ENCODE measurements at regions not wholly inside any gene's neighbourhood (a gene's known extent, or its start where the extent isn't known, plus 50 kb on each side); places are given as distances from the start of the nearest gene placed in this dataset.

DNA sequence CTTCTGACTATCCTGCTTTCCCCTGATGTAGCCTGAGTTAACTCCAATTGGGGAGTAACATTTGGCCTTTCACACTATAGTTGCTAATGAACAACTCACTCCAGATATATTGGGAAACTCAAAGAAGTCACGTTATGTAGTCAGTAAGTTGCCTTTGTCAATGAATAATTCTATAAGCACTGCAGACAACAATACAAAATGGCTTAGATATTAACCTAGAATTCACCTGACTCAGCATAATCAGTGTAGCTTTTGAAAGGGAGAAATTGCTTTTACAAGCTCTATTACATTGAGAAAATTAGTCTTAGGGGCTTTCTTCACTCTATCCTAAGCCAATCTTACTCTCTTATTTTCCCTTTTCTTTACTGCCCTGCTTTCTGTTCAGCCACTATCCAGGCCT is 303.5 kb upstream of the NR5A2 start:
- DNase-seq, result no peak

DNA sequence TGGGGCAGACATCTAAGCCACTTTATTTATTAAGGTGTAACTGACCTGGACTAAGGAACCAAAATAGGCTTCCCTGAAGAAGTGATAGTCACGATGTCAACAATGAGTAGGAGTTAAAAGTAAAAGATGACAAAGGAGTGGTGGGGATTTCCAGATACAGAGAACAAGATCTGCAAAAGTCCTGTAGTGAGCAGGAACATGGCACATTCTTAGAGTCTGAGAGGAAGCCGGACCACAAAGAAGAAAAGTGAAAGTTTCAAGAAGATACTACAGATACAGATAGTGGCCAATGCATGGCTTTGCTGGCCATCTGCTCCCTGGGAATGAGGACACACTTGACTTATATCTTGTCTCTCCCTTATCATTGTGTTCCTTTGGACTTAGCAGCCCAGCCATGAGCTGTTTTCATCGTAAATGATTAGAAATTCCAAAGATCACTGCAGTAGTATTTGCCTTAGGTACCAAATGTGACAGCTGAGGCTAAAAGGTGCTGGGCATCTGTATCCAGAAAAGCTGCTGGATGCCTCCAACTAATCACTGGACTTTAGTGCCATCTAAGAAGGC is 302.4 kb upstream of the NR5A2 start:
- DNase-seq, result no peak

DNA sequence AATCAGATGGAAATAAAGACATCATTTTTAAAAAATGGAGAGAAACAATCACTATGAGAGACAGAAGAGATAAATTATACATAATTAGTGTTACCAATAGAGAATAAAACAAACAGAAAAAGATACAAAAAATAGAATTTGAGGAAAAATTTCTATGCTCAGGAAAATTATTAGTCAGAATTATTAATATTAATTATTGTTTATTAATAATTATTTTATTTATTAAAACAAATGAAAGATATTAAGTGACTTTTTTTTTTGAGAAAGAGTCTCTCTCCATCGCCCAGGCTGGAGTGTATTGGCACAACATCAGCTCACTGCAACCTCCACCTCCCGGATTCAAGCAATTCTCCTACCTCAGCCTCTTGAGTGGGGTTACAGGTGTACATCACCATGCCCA is 299.8 kb upstream of the NR5A2 start:
- no peak for DNase-seq

GRCh38 chr1:199728345-199728744 is 299.2 kb upstream of the NR5A2 start:
- DNase-seq, result no peak

DNA sequence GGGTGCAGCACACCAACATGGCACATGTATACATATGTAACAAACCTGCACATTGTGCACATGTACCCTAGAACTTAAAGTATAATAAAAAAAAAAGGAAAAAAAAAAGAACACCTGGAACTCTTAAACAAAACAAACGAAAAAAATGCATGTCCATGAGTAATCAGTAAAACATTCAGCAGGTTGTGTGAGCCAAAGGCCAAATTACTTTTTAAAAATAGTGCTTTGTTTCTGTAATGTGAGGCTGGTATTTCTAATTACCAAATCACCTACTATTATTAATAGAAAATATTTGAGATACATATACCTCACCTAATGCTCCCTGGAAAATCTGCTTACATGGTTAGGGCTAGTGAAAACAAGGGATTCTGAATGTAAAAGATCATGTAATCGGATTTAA is 294.4 kb upstream of the NR5A2 start:
- no peak for DNase-seq

- no peak for DNase-seq
Measured at GRCh38 chr1:199734186-199734585, 293.3 kb upstream of the NR5A2 start.

GRCh38 chr1:199735660-199736059 is 291.9 kb upstream of the NR5A2 start:
- DNase-seq, result no peak

GRCh38 chr1:199736646-199737045 is 290.9 kb upstream of the NR5A2 start:
- no peak for DNase-seq

DNA sequence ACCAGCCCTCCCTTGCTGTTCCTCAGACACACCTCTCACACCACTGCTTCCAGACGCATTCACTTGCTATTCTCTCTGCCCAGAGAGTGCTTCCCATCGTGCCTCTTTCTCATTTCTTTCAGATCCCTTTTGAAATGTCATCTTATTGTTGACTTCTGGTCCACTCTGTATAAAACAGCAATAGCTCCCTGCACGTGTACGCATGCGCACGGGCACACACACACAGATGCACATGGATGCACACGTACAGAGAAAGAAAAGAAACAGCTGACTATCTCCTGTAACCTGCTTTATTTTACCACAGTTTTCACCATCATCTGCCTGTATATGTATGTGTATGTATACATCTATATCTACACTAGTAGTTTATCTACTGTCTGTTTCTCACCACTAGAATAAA is 285.9 kb upstream of the NR5A2 start:
- DNase-seq, result no peak

DNA sequence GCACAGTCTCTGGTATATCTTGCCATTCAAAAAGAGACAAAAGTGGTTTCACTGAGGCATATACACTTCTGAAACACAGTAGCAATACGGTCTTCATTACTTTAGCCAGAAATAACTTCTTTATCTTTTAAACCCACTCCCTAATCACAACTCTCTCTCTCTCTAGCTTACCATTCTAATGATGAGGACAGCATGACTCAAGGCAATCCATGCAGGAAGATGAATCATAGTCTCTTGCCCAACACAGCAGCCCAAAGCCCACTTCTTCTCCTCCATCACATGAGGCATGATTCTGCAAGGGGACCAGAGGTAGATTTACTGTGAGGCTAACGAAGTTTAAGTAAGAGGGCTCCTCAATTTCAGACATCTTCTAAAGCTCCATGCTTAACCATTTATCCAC is 285.0 kb upstream of the NR5A2 start:
- no peak for DNase-seq

DNA sequence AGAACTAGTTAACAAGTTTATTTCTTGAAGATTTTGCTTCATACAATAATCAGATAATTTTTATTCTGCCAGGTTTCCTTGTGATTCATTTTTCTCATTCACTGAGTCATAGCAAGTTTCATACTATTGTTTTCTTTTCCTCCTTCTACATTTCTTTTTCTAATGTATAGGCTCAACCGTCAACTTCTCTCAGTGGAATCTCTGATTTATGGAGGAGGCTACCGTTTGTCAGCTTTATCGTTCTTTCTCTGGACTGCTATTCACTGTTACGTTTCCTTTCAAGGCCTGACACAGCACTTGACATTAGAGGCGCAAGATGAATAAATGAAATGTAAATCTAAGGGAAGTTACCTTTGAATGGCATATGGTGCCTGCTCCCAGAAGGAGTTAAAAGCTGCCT is 284.3 kb upstream of the NR5A2 start:
- DNase-seq, result no peak

- no peak for DNase-seq
Measured at GRCh38 chr1:199746666-199747384, 280.7 kb upstream of the NR5A2 start.

GRCh38 chr1:199747984-199748383 is 279.5 kb upstream of the NR5A2 start:
- DNase-seq, result no peak

- DNase-seq, result no peak
Measured at GRCh38 chr1:199751506-199751905, 276.0 kb upstream of the NR5A2 start.

DNA sequence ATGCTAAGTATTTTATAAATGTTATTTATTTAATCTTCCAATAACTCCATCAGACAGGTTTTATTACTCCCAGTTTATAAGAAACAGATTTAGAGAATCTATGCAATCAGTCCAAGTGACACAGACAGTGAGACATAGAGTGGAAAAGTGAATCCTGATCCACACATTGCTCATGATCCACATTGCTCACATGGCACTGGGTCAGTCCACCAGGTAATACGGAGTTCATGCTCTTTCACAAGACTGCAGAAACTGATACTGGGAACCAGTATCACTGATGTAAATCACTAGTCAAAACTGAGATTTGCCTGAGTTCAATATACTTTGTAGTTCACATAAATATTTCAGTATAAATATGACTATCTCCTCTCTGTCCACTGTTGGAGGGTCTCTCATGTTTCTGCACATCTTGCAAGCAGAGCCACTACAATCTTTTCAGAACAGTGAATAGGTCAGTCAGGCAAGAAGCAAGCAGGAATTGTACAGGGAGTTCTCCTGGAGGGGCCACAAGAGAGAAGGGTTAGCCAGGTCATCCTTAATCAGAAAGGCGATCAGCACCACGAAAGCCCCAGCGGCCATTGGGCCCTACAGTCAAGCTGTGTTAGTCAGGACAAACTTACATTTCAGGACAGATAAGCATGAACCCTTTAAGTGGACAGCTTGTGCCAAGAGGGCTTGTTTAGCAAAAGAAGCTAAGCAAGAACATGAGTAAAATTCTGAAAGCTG is 275.4 kb upstream of the NR5A2 start:
- no peak for DNase-seq

DNA sequence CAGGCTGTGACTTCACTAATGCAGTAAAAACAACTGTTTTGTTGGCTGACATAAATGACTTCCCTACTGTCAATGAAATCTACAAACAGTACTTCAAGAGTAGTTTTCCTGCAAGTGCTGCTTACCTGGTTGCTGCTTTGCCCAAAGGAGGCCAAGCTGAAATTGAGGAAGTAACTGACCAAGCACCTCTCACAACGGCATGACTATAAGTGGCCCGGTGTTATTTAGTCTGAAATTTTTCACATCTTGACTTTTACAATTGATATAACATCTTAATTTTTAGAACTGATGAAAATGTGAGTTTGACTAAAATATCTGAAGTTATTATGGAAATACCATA is 274.9 kb upstream of the NR5A2 start:
- no peak for DNase-seq

DNA sequence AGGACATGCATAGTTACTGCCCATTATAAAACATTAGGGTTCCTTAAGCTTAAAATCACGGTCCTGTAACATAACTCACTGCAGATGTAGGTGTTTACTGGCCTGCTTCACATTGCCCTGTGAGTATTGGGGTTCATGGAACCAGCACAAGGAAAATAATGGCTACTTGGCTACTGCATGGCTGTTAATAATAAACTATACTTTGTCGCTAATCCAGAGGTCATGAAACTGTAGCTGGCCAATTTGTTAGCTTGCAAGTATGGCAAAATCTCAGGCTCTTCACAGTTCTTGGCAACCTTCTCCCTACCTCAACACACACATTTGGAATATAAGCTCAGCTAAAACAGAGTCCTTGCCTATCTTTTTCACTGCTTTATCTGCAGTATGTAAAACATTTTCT is 274.0 kb upstream of the NR5A2 start:
- DNase-seq, result no peak

DNA sequence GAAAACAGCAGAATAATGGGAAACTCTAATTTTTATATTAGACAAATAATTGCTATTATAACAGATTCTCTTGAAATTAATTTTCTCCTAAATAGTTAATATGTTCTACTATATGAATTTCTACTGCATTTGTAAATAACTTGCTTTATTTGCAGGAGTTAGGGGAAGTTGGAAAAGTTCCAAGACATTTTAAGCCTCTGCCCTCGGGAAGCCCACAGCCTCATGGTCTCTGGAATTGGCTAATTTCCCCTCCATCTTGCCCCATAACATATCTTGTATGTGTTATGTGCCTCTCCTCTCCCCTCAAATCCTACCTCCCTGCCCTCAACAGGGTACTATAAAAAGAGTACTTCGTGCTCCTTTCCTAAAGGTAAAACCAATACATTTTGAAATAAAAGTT is 271.4 kb upstream of the NR5A2 start:
- DNase-seq, result no peak

DNA sequence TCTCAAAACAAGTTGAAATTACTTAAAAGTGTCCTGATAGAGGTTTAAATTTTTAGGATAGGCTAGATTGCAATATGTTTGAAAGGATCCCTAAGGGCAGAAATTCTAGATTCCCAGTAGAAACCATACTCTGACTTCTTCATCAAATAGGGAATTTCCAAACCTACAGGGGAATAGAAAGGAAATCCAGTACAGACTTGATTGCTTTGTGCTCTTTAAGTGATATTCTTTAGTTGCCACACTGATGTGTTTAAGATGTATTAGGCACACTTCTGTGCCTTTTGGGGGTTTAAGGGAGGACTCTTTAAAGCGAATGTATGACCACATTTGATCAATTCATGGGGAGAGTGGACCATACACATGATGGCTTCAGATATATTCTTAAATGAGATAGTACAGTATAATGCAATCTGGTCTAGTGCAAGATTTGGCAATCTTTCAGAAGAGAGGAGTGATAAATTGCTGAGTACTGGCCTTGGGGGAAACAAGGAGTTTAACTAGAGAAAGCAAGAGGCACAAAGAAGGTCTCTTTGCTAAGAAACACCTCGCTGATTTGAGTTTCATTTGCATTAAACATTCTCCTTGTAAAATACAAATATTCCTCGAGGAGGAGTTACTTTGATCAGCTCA is 268.8 kb upstream of the NR5A2 start:
- DNase-seq, result no peak

DNA sequence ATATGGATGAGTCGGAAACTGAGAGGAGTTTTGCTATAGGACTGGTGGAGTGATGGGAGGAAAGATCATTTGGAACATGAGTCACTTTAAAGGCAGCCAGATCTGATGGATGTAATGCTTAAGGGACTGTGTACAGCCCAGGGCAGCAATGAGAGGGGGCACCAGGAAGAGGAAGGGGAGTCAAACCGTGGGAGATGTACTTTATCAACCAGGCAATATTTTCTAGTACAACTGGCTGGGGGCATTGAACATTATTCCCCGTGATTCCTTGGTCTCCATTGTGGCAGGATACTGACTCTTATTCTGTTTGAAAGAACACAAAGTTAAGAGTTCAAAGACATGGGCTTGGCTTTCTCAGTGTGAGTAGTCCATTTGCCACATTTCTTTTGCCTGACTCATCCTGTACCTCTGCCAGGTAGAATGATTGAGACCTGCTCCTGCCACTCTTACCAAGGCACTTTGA is 268.2 kb upstream of the NR5A2 start:
- no peak for DNase-seq

GRCh38 chr1:199762572-199762971 is 264.9 kb upstream of the NR5A2 start:
- no peak for DNase-seq

- DNase-seq, result no peak
Measured at GRCh38 chr1:199766218-199766792, 261.2 kb upstream of the NR5A2 start.

GRCh38 chr1:199767700-199768099 is 259.8 kb upstream of the NR5A2 start:
- DNase-seq, result no peak

Measured in GOT3 (cell line).